OCI-LY7 (cell line): ENCODE measurements at regions not wholly inside any gene's neighbourhood (a gene's known extent, or its start where the extent isn't known, plus 50 kb on each side); places are given as distances from the start of the nearest gene placed in this dataset.

Experiments
- EZH2phosphoT487 ChIP-seq: fragments of 200-600 bp; sonication (generic); IDR thresholded peaks from 2 replicates; pipeline ENCODE4 v1.6.1; 2018; ENCODE audit warnings: low read depth, borderline replicate concordance, mild to moderate bottlenecking, mixed run types, antibody characterized with exemption, low read length, moderate library complexity, mixed read lengths
- TF ChIP-seq, protein P1 (sequence below): fragments of 200-600 bp; sonication (generic); conservative IDR thresholded peaks from 2 replicates; pipeline ENCODE4 v1.5.1; 2014; ENCODE audit warnings: mild to moderate bottlenecking, antibody characterized with exemption, low read length, moderate library complexity, mixed read lengths

DNA sequence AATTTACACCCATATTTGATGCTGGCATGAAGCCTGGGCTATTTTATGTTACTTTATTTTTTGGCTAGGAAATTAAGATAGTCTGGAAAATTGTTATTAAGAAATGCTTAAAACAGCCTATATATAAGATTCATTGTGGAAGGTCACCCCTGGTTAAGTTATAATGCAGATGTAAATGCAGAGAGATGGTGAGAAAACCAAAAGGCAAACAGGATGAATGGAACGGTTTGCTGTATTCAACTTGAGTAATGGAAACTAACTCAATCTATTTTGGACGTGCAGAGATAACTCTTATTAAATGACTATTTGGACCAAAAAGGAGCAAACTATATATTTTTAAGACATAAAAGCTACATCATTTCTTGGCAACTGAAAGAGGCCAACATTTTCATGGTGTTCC, 446.3 kb upstream of the FRG1 start:
- no peak for TF ChIP-seq EZH2phosphoT487
- TF ChIP-seq, protein P1, sequence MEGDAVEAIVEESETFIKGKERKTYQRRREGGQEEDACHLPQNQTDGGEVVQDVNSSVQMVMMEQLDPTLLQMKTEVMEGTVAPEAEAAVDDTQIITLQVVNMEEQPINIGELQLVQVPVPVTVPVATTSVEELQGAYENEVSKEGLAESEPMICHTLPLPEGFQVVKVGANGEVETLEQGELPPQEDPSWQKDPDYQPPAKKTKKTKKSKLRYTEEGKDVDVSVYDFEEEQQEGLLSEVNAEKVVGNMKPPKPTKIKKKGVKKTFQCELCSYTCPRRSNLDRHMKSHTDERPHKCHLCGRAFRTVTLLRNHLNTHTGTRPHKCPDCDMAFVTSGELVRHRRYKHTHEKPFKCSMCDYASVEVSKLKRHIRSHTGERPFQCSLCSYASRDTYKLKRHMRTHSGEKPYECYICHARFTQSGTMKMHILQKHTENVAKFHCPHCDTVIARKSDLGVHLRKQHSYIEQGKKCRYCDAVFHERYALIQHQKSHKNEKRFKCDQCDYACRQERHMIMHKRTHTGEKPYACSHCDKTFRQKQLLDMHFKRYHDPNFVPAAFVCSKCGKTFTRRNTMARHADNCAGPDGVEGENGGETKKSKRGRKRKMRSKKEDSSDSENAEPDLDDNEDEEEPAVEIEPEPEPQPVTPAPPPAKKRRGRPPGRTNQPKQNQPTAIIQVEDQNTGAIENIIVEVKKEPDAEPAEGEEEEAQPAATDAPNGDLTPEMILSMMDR, result no peak
